Lung (tissue), 11 donors: ENCODE measurements at regions not wholly inside any gene's neighbourhood (a gene's known extent, or its start where the extent isn't known, plus 50 kb on each side); places are given as distances from the start of the nearest gene placed in this dataset.

Experiments
- ATAC-seq: fragments of 200-7000 bp; cut with Tn5 transposase; one replicate; pipeline ENCODE4 v1.9.1; 2020; ENCODE audit warnings: moderate number of reproducible peaks; ENCODE audit not compliant: insufficient read depth, low FRiP score
- DNase-seq, 3 donors: peaks; one replicate each; pipeline ENCODE4 v3.0.0-alpha.2; 2013 to 2017
- H3K27ac ChIP-seq, 2 donors: one replicate each; pipeline ENCODE4 v1.5.1; 2013; ENCODE audit warnings: mild to moderate bottlenecking in 2 of 2, moderate library complexity in 2 of 2, control low read depth in 1 of 2, inconsistent platforms in 1 of 2, low read depth in 1 of 2, low read length in 1 of 2
- H3K27me3 ChIP-seq, 3 donors: one replicate each; pipeline ENCODE4 v1.5.1; 2013; ENCODE audit warnings: low read length in 2 of 3; ENCODE audit not compliant: control insufficient read depth in 3 of 3, insufficient read depth in 3 of 3
- H3K36me3 ChIP-seq, 4 donors: one replicate each; pipeline ENCODE4 v1.5.1; 2013; ENCODE audit warnings: low read length in 4 of 4, mild to moderate bottlenecking in 1 of 4, moderate library complexity in 1 of 4; ENCODE audit not compliant: control insufficient read depth in 4 of 4, insufficient read depth in 4 of 4
- H3K4me1 ChIP-seq, 5 donors: one replicate each; pipeline ENCODE4 v1.5.1; 2013; ENCODE audit warnings: low read length in 5 of 5, mild to moderate bottlenecking in 2 of 5, moderate library complexity in 1 of 5; ENCODE audit not compliant: control insufficient read depth in 5 of 5, insufficient read depth in 5 of 5
- H3K4me3 ChIP-seq: one replicate; pipeline ENCODE4 v1.5.1; 2013; ENCODE audit warnings: mild to moderate bottlenecking, control low read depth, moderate library complexity
- H3K9ac ChIP-seq, 2 donors: one replicate each; pipeline ENCODE4 v1.5.1; 2013; ENCODE audit warnings: low read length in 2 of 2, control low read depth in 1 of 2; ENCODE audit not compliant: insufficient read depth in 1 of 2
- H3K9me3 ChIP-seq, 4 donors: one replicate each; pipeline ENCODE4 v1.5.1; 2013; ENCODE audit warnings: low read length in 3 of 4, mild to moderate bottlenecking in 1 of 4, moderate library complexity in 1 of 4; ENCODE audit not compliant: control insufficient read depth in 4 of 4, insufficient read depth in 3 of 4
- WGBS, 2 donors: extraction: QIAGEN DNeasy Blood & Tissue Kit; methylation state at CpG; one replicate each; pipeline ENCODE4 v1.1.7; 2013; 5-methylcytosine and 5-hydroxymethylcytosine counted together
- TF ChIP-seq, protein P1 (sequence below): IDR thresholded peaks from 2 replicates; pipeline ENCODE4 v1.5.1; 2012; ENCODE audit warnings: mild to moderate bottlenecking; ENCODE audit errors: control extremely low read depth, extremely low read depth
- donor health status: control.
- donor health status: control.
- donor health status: Bipolar disorder and iron deficiency.
- donor health status: healthy.
- donor health status: DM: yes; HTN: yes; CAD: no.

DNA sequence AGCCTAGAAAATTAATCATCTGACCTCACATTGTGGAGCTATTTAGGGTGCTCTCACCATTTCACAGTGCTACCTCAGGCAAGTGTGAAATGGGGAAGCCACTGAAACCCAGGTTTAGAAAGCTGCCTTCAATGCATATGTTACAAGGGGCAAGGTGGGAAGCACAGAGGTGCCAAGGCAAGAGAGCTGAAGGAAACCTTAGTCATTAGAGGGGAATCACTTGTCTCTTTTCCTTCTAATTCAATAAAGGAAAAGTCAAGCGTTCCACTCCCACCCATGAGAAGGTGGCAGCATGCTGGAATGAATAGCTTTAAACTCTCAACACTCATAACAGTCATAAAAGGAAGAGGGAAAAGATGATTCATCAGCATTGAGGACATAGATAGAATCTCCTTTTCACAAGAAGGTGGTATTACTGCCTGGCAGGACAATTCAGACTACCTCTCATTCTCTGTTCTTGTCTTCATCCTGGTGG lies 251.9 kb upstream of the IRAK1BP1 start:
- ATAC-seq (no peak), DNase-seq (no peak)
- Histone ChIP-seq H3K36me3 (no peaks in the 10 kb centered on the region), H3K4me3 (no peak overlapping the region), H3K27me3 (no peaks in the 10 kb centered on the region), H3K4me1 (no peaks in the 10 kb centered on the region), H3K9me3 (no peaks in the 10 kb centered on the region), H3K27ac (no peak overlapping the region), H3K9ac (no peak overlapping the region)
- TF ChIP-seq, protein P1, sequence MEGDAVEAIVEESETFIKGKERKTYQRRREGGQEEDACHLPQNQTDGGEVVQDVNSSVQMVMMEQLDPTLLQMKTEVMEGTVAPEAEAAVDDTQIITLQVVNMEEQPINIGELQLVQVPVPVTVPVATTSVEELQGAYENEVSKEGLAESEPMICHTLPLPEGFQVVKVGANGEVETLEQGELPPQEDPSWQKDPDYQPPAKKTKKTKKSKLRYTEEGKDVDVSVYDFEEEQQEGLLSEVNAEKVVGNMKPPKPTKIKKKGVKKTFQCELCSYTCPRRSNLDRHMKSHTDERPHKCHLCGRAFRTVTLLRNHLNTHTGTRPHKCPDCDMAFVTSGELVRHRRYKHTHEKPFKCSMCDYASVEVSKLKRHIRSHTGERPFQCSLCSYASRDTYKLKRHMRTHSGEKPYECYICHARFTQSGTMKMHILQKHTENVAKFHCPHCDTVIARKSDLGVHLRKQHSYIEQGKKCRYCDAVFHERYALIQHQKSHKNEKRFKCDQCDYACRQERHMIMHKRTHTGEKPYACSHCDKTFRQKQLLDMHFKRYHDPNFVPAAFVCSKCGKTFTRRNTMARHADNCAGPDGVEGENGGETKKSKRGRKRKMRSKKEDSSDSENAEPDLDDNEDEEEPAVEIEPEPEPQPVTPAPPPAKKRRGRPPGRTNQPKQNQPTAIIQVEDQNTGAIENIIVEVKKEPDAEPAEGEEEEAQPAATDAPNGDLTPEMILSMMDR = no peak
- 70 to 83% methylated on average over 1 of the region's 1 CpG for WGBS, 2 donors

DNA sequence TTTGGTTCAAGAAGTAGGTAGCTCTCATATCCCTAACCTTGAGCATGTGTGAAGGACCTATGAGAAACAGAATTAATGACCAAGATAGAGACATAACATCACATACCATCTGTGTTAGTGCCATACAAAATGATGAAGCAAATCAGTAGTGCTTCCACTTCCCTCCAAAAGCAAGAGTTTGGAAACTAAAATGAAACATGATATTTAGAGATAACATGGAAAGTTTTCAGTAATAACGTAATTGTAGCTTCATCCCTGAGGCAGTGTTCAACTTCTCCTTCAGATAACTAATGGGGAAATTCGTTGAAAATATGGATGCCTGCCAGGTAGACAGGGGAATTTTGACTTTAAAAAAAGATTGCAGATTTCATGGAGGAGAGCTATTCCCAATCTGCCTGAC lies 248.4 kb upstream of the IRAK1BP1 start:
- Histone ChIP-seq H3K9me3 (no peaks in the 10 kb centered on the region), H3K4me1 (no peaks in the 10 kb centered on the region), H3K4me3 (no peak overlapping the region), H3K36me3 (no peaks in the 10 kb centered on the region), H3K9ac (no peak overlapping the region), H3K27ac (no peak overlapping the region), H3K27me3 (no peaks in the 10 kb centered on the region)
- TF ChIP-seq, protein P1 = no peak
- ATAC-seq (no peak), DNase-seq (no peak)
- WGBS, 2 donors = 49 to 64% methylated on average over 2 of the region's 2 CpGs

- Histone ChIP-seq H3K27me3 (no peaks in the 10 kb centered on the region), H3K36me3 (no peaks in the 10 kb centered on the region), H3K4me3 (no peak overlapping the region), H3K9ac (no peak overlapping the region), H3K4me1 (no peaks in the 10 kb centered on the region), H3K27ac (no peak overlapping the region), H3K9me3 (no peaks in the 10 kb centered on the region)
- no peak for DNase-seq
- TF ChIP-seq, protein P1 = no peak
- no peak for ATAC-seq
Observed at GRCh38 chr6:78623554-78623953, 243.8 kb upstream of the IRAK1BP1 start.

DNA sequence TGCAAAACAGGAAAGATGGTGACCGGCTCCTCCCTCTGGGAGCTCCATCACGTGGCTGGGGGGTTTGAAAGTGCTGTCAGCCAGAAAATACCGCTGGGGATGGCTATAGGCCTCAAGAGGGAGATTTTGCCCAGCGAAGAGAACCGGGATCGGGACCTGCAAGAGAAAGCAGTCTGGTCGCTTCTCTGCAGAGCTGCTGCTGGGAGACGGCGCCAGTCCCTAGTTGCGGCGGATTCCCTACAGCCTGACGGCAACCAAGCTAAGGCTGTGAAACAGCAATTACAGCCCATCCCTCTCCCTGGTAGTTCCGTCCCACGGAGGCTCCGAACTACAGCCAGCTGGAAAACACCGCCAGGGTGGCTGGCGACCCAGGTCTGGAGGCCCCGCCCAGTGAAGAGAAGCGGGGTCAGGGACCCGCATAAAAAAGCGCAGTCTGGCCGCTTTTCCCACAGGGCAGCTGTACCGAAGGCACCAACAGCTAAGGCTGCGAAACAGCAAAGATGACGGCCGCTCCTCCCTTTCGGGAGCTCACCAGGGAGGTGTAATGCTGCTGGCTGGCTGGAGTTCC lies 238.1 kb upstream of the IRAK1BP1 start:
- TF ChIP-seq, protein P1 = no peak
- DNase-seq (peak; percentile 24 to 35 (median 33)), ATAC-seq (no peak)
- 18 to 30% methylated on average over 27 of the region's 27 CpGs for WGBS, 2 donors
- H3K36me3 ChIP-seq = no peaks in the 10 kb centered on the region
- no peaks in the 10 kb centered on the region for H3K27me3 ChIP-seq
- H3K27ac ChIP-seq = no peak overlapping the region
- H3K4me1 ChIP-seq = peaks cover 0 to 2% (median 0%) of the 10 kb centered on the region in 5 donors
- peaks cover 0 to 2% (median 0%) of the 10 kb centered on the region in 4 donors for H3K9me3 ChIP-seq
- no peak overlapping the region for H3K4me3 ChIP-seq
- peak overlapping the region in 1 of 2 donors; percentile 6 for H3K9ac ChIP-seq
